ENCODE measurements at regions not wholly inside any gene's neighbourhood (a gene's known extent, or its start where the extent isn't known, plus 50 kb on each side); places are given as distances from the start of the nearest gene placed in this dataset.

GRCh38 chr4:57475424-57475823, 365.2 kb upstream of the IGFBP7 start:
- no peak for TF ChIP-seq CTCF (conservative IDR thresholded peaks at IDR 0.05; ENCODE audit: low read depth, low read length)
- H3K4me3 ChIP-seq (ENCODE audit: low read depth, low read length): no peak overlapping the region
- DNase-seq (ENCODE audit: low read depth): no peak

- no peak for TF ChIP-seq CTCF (conservative IDR thresholded peaks at IDR 0.05; ENCODE audit: low read depth, low read length)
- no peak overlapping the region for H3K4me3 ChIP-seq (ENCODE audit: low read depth, low read length)
- no peak for DNase-seq (ENCODE audit: low read depth)
Measured at GRCh38 chr4:57465321-57466056, 355.3 kb upstream of the IGFBP7 start.

- H3K4me3 ChIP-seq (ENCODE audit: low read depth, low read length): no peak overlapping the region
- no peak for TF ChIP-seq CTCF (conservative IDR thresholded peaks at IDR 0.05; ENCODE audit: low read depth, low read length)
- no peak for DNase-seq (ENCODE audit: low read depth)
Measured at GRCh38 chr4:57462843-57463242, 352.7 kb upstream of the IGFBP7 start.

- DNase-seq (ENCODE audit: low read depth): no peak
- H3K4me3 ChIP-seq (ENCODE audit: low read depth, low read length): no peak overlapping the region
- TF ChIP-seq CTCF (conservative IDR thresholded peaks at IDR 0.05; ENCODE audit: low read depth, low read length): no peak
Measured at GRCh38 chr4:57460967-57461366, 350.8 kb upstream of the IGFBP7 start.

- TF ChIP-seq CTCF (conservative IDR thresholded peaks at IDR 0.05; ENCODE audit: low read depth, low read length): no peak
- no peak for DNase-seq (ENCODE audit: low read depth)
- H3K4me3 ChIP-seq (ENCODE audit: low read depth, low read length): no peak overlapping the region
Measured at GRCh38 chr4:57448901-57449300, 338.7 kb upstream of the IGFBP7 start.

- no peak for TF ChIP-seq CTCF (conservative IDR thresholded peaks at IDR 0.05; ENCODE audit: low read depth, low read length)
Measured at GRCh38 chr4:57448452-57448851, 338.3 kb upstream of the IGFBP7 start.

GRCh38 chr4:57446266-57446665, 336.1 kb upstream of the IGFBP7 start:
- H3K4me3 ChIP-seq (ENCODE audit: low read depth, low read length): no peak overlapping the region
- DNase-seq (ENCODE audit: low read depth): no peak
- TF ChIP-seq CTCF (conservative IDR thresholded peaks at IDR 0.05; ENCODE audit: low read depth, low read length): no peak

More at GRCh38 chr4:57448452-57448851, 338.3 kb upstream of the IGFBP7 start:
- no peak overlapping the region for H3K4me3 ChIP-seq (ENCODE audit: low read depth, low read length)
- no peak for DNase-seq (ENCODE audit: low read depth)
